GM12892 (cell line): ENCODE measurements at regions not wholly inside any gene's neighbourhood (a gene's known extent, or its start where the extent isn't known, plus 50 kb on each side); places are given as distances from the start of the nearest gene placed in this dataset.

Experiments used
- DNase-seq: peaks from one replicate; pipeline ENCODE4 v3.0.0; 2011; ENCODE audit not compliant: insufficient read length
- FAIRE-seq: peaks from 2 replicates; lab custom pipeline; 2011; peaks lifted over from hg19 to GRCh38; lab: Jason Lieb, UNC
- POLR2A ChIP-seq: IDR thresholded peaks from 2 replicates; pipeline ENCODE4 v1.6.1; 2011; ENCODE audit warnings: low read depth, low read length, control low read depth
- POLR2AphosphoS5 ChIP-seq: IDR thresholded peaks from 2 replicates; pipeline ENCODE4 v1.6.1; 2011; ENCODE audit warnings: low read depth, low read length, control low read depth
- TAF1 ChIP-seq: IDR thresholded peaks from 2 replicates; pipeline ENCODE4 v1.6.1; 2011; ENCODE audit warnings: low read depth, mild to moderate bottlenecking, control low read depth, low read length, borderline replicate concordance

GRCh38 chr5:135141303-135142268 is 107.6 kb upstream of the PITX1 start:
- TF ChIP-seq TAF1 (no peak), POLR2AphosphoS5 (no peak), POLR2A (no peak)
- DNase-seq (no peak), FAIRE-seq (no peak)

GRCh38 chr5:135140446-135141204 is 106.6 kb upstream of the PITX1 start:
- TF ChIP-seq POLR2A = no peak
- no peak for TF ChIP-seq TAF1
- TF ChIP-seq POLR2AphosphoS5 = no peak
- FAIRE-seq = no peak
- no peak for DNase-seq

GRCh38 chr5:135139381-135140134 is 105.5 kb upstream of the PITX1 start:
- no peak for FAIRE-seq

GRCh38 chr5:135138116-135138850 is 104.3 kb upstream of the PITX1 start:
- FAIRE-seq (no peak), DNase-seq (no peak)
- TF ChIP-seq TAF1 = no peak
- TF ChIP-seq POLR2A = no peak
- no peak for TF ChIP-seq POLR2AphosphoS5

More at GRCh38 chr5:135139381-135140134, 105.5 kb upstream of the PITX1 start:
- no peak for DNase-seq
- TF ChIP-seq POLR2AphosphoS5 = no peak
- no peak for TF ChIP-seq POLR2A
- TF ChIP-seq TAF1 = no peak

- no peak for TF ChIP-seq POLR2A
- no peak for TF ChIP-seq POLR2AphosphoS5
- TF ChIP-seq TAF1 = no peak
- FAIRE-seq (no peak), DNase-seq (no peak)
Observed at GRCh38 chr5:135137146-135137915, 103.3 kb upstream of the PITX1 start.

- no peak for TF ChIP-seq TAF1
- no peak for TF ChIP-seq POLR2AphosphoS5
- TF ChIP-seq POLR2A = no peak
- FAIRE-seq (no peak), DNase-seq (no peak)
Observed at GRCh38 chr5:135136546-135136945, 102.5 kb upstream of the PITX1 start.

GRCh38 chr5:135135530-135136226 is 101.7 kb upstream of the PITX1 start:
- FAIRE-seq = no peak
- no peak for DNase-seq
- TF ChIP-seq POLR2A (no peak), TAF1 (no peak), POLR2AphosphoS5 (no peak)

GRCh38 chr5:135134691-135135381 is 100.8 kb upstream of the PITX1 start:
- DNase-seq = no peak
- FAIRE-seq = no peak
- TF ChIP-seq TAF1 (no peak), POLR2AphosphoS5 (no peak), POLR2A (no peak)
